Adrenal gland (tissue), 9 donors: ENCODE measurements at regions not wholly inside any gene's neighbourhood (a gene's known extent, or its start where the extent isn't known, plus 50 kb on each side); places are given as distances from the start of the nearest gene placed in this dataset.

Experiments used
- DNase-seq, 7 donors: peaks; one replicate each; pipeline ENCODE4 v3.0.0-alpha.2; 2019 to 2020
- H3K27ac ChIP-seq, 5 donors: fragments of 200-600 bp; sonication (generic) in 4 of 5; 1 replicate in 3 of 5; 2 replicates in 2 of 5; pipeline versions ENCODE4 v1.5.1 to v1.8.0; 2016 to 2020; ENCODE audit warnings: mild to moderate bottlenecking in 1 of 5
- H3K27me3 ChIP-seq: fragments of 200-600 bp; 2 replicates; pipeline ENCODE4 v1.8.0; 2021
- H3K36me3 ChIP-seq, 2 donors: fragments of 200-600 bp; replicated peaks in 1 of 2; 1 replicate in 1 of 2; 2 replicates in 1 of 2; pipeline versions ENCODE4 v1.5.1 to v1.8.0; 2018 to 2022
- H3K4me1 ChIP-seq, 2 donors: fragments of 200-600 bp; replicated peaks in 1 of 2; 1 replicate in 1 of 2; 2 replicates in 1 of 2; pipeline versions ENCODE4 v1.5.1 to v1.8.0; 2018 to 2021
- H3K4me3 ChIP-seq, 4 donors: fragments of 200-600 bp; sonication (generic) in 3 of 4; one replicate each; pipeline ENCODE4 v1.5.1; 2016 to 2018
- H3K9me3 ChIP-seq, 3 donors: fragments of 200-600 bp; sonication (generic) in 1 of 3; replicated peaks in 1 of 3; 1 replicate in 2 of 3; 2 replicates in 1 of 3; pipeline versions ENCODE4 v1.5.1 to v1.8.0; 2016 to 2021
- POLR2A ChIP-seq, 2 donors: fragments of 450-650 bp; IDR thresholded peaks; one replicate each; pipeline ENCODE4 v1.6.1; 2017; ENCODE audit warnings: antibody characterized with exemption in 2 of 2, mild to moderate bottlenecking in 2 of 2, moderate library complexity in 1 of 2
- WGBS, 4 donors: extraction: QIAGEN DNeasy Blood & Tissue Kit in 2 of 4; methylation state at CpG; one replicate each; pipeline versions ENCODE4 v1.1.5 to v1.1.7; 2013 to 2017; 5-methylcytosine and 5-hydroxymethylcytosine counted together
- intact Hi-C, 2 donors: fragments of 100-400 bp; cut with DNase I; formaldehyde crosslinking; loops; one replicate each; pipeline versions ENCODE4 v1.14.1 to v1.15.0; 2022 to 2023
- TF ChIP-seq, protein P1 (sequence below), 6 experiments: fragments of 450-650 bp in 4 of 6; fragments of 200-600 bp in 2 of 6; sonication (generic) in 1 of 6; IDR thresholded peaks; 1 replicate in 5 of 6; 2 replicates in 1 of 6; pipeline versions ENCODE4 v1.5.1 to v1.8.0; 2016 to 2021; ENCODE audit warnings: antibody characterized with exemption in 6 of 6, mild to moderate bottlenecking in 2 of 6, moderate library complexity in 1 of 6
- donor health status: healthy with polysubstance abuse.
- donor health status: Bipolar disorder and iron deficiency.
- donor health status: DM: yes; HTN: yes; CAD: no.
- donor health status: DM: no; HTN: no; CAD: no.
- donor health status: DM: no; HTN: no; CAD: no.

DNA sequence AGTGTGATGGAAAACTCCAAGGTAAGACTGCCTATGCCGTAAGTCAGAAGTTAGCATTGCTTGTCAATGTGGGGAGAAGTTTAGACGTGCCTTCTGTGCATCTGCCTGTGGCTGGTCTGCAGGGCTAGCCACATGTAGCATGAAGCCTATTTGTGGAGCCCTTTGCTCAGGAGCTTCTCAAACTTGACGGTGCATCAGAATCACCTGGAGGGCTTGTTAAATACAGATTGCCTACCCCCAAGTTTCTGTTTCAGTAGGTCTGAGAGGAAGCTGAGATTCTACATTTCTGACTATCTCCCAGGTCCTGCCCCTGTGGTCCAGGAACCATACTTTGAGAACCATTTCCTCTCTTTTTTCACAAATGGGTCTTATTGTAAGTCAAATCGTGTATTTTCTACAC is 292.1 kb upstream of the TPM1 start:
- H3K27ac ChIP-seq = no peak overlapping the region
- DNase-seq = no peak
- no peaks in the 10 kb centered on the region for H3K36me3 ChIP-seq
- TF ChIP-seq, protein P1, sequence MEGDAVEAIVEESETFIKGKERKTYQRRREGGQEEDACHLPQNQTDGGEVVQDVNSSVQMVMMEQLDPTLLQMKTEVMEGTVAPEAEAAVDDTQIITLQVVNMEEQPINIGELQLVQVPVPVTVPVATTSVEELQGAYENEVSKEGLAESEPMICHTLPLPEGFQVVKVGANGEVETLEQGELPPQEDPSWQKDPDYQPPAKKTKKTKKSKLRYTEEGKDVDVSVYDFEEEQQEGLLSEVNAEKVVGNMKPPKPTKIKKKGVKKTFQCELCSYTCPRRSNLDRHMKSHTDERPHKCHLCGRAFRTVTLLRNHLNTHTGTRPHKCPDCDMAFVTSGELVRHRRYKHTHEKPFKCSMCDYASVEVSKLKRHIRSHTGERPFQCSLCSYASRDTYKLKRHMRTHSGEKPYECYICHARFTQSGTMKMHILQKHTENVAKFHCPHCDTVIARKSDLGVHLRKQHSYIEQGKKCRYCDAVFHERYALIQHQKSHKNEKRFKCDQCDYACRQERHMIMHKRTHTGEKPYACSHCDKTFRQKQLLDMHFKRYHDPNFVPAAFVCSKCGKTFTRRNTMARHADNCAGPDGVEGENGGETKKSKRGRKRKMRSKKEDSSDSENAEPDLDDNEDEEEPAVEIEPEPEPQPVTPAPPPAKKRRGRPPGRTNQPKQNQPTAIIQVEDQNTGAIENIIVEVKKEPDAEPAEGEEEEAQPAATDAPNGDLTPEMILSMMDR (IDR thresholded peaks at IDR 0.05) = no peak
- no peak for TF ChIP-seq POLR2A (IDR thresholded peaks at IDR 0.05)
- H3K4me1 ChIP-seq = no peaks in the 10 kb centered on the region
- H3K27me3 ChIP-seq = no peaks in the 10 kb centered on the region
- WGBS, 4 donors = 95 to 98% (median 97%) methylated on average over 4 of the region's 4 CpGs
- H3K9me3 ChIP-seq = no peaks in the 10 kb centered on the region
- intact Hi-C loops = no loop called here
- no peak overlapping the region for H3K4me3 ChIP-seq

DNA sequence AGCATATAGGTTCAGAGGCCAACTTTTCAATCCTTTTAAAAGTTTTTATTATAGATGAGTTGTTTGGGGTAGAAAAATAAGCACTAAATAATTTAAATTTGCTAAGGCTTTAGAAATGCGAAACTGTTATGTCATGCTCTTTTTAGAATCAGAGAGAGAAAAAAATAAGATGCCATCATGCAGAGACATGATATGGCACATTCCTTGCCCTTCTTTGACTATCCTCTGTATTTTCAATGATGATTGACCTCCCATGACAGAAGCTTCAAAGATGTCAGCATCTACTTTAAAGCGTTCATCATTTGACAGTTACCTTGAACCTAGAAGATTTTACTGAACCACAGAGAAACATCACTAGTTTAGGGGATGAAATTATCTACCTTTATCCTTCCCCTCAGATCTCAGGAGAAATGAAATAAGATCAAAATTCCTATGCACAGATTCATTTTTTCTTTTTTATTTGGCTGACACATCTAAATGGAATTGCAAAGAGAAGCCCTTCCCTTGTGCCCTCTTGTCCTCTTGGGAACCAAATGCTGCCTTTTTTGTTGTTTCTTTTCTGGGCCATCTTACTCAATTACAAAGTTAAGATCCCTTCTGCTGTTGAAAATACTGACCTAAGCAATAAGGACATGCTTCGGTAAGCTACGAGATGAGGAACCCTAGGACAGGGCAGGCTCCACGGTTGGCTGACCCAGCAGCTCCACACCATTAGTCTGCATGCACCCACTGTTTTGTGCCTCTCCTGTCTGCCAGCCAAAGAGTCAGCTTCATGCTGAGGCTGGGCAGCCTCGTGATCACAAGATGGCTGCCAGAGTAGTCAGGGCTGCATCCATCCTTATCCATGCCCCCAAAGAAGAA is 289.7 kb upstream of the TPM1 start:
- 86 to 94% (median 88%) methylated on average over 6 of the region's 6 CpGs for WGBS, 4 donors
- Histone ChIP-seq H3K36me3 (no peaks in the 10 kb centered on the region), H3K27me3 (no peaks in the 10 kb centered on the region), H3K27ac (no peak overlapping the region), H3K9me3 (no peaks in the 10 kb centered on the region), H3K4me1 (no peaks in the 10 kb centered on the region), H3K4me3 (no peak overlapping the region)
- DNase-seq = peak in 2 of 7 donors; percentile 35 to 37
- intact Hi-C loops = no loop called here
- no peak for TF ChIP-seq POLR2A (IDR thresholded peaks at IDR 0.05)
- TF ChIP-seq, protein P1 (IDR thresholded peaks at IDR 0.05) = no peak

DNA sequence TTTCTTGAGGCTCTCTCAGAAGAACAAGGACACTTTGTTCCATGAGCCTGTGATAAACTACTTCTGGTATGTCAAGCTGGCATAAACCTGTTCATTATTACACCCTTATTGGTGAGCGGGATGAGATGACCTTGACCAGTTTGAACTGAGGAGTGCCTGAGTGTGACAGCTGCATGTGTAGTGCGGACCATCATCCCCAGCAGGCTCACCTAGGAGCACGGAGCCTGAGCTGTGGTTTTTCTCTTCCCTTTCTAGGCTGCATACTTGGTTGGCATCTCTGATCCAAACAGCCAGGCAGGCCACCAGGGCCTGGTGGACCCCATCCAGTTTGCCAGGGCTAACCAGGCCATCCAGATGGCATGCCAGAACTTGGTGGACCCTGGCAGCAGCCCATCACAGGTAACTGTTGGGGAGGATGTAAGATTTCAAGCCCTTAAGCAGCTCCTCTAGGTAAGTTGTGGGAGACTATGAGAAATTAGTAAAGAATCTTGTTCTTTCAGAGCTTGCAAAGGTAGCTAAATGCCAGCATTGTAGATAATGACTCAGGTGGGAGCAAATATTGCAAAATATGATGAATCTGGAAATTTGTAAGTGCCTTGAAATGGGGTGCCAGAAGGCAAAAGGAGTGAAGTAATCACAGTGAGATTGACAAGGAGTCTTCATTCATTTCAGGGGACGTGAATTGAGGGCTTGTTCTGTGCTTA is 288.9 kb upstream of the TPM1 start:
- intact Hi-C loops = no loop called here
- H3K9me3 ChIP-seq = no peaks in the 10 kb centered on the region
- H3K4me3 ChIP-seq = no peak overlapping the region
- H3K4me1 ChIP-seq = peaks cover 3 to 7% of the 10 kb centered on the region in 2 donors
- DNase-seq = no peak
- no peak overlapping the region for H3K27ac ChIP-seq
- 91 to 98% (median 94%) methylated on average over 3 to 4 of the region's 4 CpGs for WGBS, 4 donors
- no peaks in the 10 kb centered on the region for H3K36me3 ChIP-seq
- H3K27me3 ChIP-seq = no peaks in the 10 kb centered on the region
- no peak for TF ChIP-seq POLR2A (IDR thresholded peaks at IDR 0.05)
- TF ChIP-seq, protein P1 (IDR thresholded peaks at IDR 0.05) = no peak

DNA sequence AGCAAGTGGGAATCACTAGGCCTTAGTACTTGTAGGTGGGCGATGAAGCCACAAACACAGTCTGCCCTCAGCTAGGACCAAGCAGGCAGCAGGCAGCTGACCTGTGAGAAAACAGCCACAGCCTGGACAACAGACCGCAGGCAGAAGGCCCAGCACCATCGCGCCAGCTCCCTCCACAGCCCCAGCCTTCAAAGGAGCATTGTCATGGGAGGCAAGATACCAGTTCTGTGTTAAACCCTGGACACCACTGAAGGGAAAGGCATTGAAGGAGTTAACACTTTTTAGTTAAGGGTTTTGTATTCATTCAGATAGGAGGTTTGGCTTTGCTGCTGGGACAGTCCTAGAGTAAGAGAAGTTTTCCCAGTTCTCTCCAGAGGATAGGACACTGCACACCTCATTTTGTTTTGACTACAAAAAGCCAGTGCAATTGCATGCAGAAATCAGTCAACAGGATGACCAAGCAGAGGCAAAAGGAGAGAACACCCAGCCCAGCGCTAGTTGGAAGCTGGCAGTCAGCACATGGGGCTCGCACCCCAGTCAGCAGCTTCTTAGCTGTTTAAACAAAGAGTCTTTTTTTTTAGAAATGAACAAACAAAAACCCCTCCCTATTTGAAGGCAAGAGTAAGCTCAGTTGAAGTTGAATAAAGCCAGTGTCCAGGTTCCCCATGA is 286.1 kb upstream of the TPM1 start:
- TF ChIP-seq, protein P1 (IDR thresholded peaks at IDR 0.05) = no peak
- TF ChIP-seq POLR2A (IDR thresholded peaks at IDR 0.05) = no peak
- WGBS, 4 donors = 87 to 98% (median 97%) methylated on average over 3 to 6 of the region's 6 CpGs
- no peak for DNase-seq
- Histone ChIP-seq H3K27me3 (no peaks in the 10 kb centered on the region), H3K4me3 (no peak overlapping the region), H3K4me1 (peaks cover 7 to 15% of the 10 kb centered on the region in 2 donors), H3K27ac (no peak overlapping the region), H3K36me3 (no peaks in the 10 kb centered on the region), H3K9me3 (no peaks in the 10 kb centered on the region)
- intact Hi-C loops = no loop called here
